GM21515 (cell line): ENCODE measurements at regions not wholly inside any gene's neighbourhood (a gene's known extent, or its start where the extent isn't known, plus 50 kb on each side); places are given as distances from the start of the nearest gene placed in this dataset.

Source experiments
- ATAC-seq: cut with Tn5 transposase; IDR thresholded peaks from one replicate; pipeline ENCODE4 v1.9.1; 2021; ENCODE audit not compliant: unreplicated experiment

GRCh38 chr2:75772908-75773630 lies 62.4 kb upstream of the GCFC2 start:
- ATAC-seq, result no peak

DNA sequence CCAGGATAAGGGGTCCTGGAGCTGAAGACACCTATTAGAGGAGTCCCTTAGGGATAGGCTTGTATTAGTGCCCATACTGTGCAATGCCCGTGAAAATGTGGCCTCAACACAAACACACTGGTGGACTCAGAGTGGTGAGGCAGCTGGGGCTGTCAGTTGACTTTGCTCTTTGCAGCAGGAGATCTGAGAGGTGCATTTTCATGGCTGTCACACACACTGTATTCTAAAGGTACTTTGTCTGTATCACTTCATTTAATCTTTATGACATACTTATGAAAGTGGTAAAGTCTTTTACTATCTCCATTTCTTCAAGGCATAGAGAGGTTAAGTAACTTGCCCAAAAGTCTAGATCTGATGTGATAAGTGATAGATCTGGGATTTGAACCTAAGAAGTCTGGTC lies 55.1 kb upstream of the GCFC2 start:
- no peak for ATAC-seq

GRCh38 chr2:75764611-75765010 lies 53.9 kb upstream of the GCFC2 start:
- ATAC-seq, result no peak
